Astrocyte (in vitro differentiated cells and primary cell): ENCODE measurements at regions not wholly inside any gene's neighbourhood (a gene's known extent, or its start where the extent isn't known, plus 50 kb on each side); places are given as distances from the start of the nearest gene placed in this dataset.

Experiments
- EZH2 ChIP-seq: IDR thresholded peaks from 2 replicates; pipeline ENCODE4 v1.6.1; 2012; ENCODE audit warnings: mild to moderate bottlenecking, low read length, inconsistent platforms; ENCODE audit not compliant: insufficient read depth
- TF ChIP-seq, protein P1 (sequence below): IDR thresholded peaks from 2 replicates; pipeline ENCODE4 v1.5.1; 2011; ENCODE audit warnings: low read depth, mild to moderate bottlenecking, inconsistent platforms, low read length, moderate library complexity; ENCODE audit not compliant: insufficient read depth

- TF ChIP-seq, protein P1, sequence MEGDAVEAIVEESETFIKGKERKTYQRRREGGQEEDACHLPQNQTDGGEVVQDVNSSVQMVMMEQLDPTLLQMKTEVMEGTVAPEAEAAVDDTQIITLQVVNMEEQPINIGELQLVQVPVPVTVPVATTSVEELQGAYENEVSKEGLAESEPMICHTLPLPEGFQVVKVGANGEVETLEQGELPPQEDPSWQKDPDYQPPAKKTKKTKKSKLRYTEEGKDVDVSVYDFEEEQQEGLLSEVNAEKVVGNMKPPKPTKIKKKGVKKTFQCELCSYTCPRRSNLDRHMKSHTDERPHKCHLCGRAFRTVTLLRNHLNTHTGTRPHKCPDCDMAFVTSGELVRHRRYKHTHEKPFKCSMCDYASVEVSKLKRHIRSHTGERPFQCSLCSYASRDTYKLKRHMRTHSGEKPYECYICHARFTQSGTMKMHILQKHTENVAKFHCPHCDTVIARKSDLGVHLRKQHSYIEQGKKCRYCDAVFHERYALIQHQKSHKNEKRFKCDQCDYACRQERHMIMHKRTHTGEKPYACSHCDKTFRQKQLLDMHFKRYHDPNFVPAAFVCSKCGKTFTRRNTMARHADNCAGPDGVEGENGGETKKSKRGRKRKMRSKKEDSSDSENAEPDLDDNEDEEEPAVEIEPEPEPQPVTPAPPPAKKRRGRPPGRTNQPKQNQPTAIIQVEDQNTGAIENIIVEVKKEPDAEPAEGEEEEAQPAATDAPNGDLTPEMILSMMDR = no peak
- TF ChIP-seq EZH2 = no peak
Observed at GRCh38 chr2:163343316-163343715, 392.5 kb downstream of the FIGN start.
